ENCODE measurements at regions not wholly inside any gene's neighbourhood (a gene's known extent, or its start where the extent isn't known, plus 50 kb on each side); places are given as distances from the start of the nearest gene placed in this dataset.

DNA sequence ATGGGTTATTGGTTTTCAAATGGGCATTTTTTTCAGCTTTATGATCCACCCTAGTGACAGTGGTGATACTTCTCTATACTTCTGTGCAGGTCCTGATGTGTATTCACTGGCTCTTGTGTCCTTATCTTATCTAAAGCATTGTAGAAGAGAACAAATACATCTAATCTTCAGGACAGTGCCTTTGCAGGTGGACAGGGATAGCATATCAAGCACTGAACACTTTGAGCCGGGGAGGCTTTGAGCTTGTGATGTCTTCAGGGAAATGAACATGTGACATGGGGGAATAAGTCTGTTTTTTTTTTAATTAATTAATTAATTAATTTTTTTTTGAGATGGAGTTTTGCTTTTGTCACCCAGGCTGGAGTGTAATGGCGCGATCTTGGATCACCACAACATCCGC lies 115.5 kb upstream of the KLF4 start:
- no peak overlapping the region for H3K4me3 ChIP-seq (ENCODE audit: low read depth, low read length)
- no peaks in the 10 kb centered on the region for H3K27me3 ChIP-seq (ENCODE audit: control insufficient read depth, insufficient read depth, low read length)
- DNase-seq (ENCODE audit: low read depth) (no peak), FAIRE-seq (no peak)
- H3K36me3 ChIP-seq (ENCODE audit: control insufficient read depth, insufficient read depth, low read length): no peaks in the 10 kb centered on the region
- TF ChIP-seq, protein P1, sequence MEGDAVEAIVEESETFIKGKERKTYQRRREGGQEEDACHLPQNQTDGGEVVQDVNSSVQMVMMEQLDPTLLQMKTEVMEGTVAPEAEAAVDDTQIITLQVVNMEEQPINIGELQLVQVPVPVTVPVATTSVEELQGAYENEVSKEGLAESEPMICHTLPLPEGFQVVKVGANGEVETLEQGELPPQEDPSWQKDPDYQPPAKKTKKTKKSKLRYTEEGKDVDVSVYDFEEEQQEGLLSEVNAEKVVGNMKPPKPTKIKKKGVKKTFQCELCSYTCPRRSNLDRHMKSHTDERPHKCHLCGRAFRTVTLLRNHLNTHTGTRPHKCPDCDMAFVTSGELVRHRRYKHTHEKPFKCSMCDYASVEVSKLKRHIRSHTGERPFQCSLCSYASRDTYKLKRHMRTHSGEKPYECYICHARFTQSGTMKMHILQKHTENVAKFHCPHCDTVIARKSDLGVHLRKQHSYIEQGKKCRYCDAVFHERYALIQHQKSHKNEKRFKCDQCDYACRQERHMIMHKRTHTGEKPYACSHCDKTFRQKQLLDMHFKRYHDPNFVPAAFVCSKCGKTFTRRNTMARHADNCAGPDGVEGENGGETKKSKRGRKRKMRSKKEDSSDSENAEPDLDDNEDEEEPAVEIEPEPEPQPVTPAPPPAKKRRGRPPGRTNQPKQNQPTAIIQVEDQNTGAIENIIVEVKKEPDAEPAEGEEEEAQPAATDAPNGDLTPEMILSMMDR (IDR thresholded peaks at IDR 0.05; ENCODE audit: insufficient read depth, low read length, severe bottlenecking): no peak

DNA sequence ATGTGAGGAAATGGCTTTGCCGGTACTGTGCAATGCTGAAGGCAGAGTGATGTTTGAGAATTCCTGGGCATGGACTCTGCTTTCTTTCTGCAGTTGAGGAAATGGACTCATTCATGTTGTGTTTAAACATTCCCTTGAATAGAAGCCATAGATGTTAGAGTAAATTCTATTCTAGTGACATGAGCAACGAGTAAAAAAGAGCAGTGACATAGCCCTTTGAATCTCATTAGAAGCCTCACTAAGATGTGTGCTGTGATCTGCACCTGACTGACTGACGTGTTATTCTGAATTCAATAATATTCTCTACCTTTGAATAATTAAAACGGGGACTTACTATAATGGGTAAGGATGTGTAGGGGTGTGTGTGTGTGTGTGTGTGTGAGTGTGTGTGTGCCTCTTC lies 113.7 kb upstream of the KLF4 start:
- H3K27me3 ChIP-seq (ENCODE audit: control insufficient read depth, insufficient read depth, low read length): no peaks in the 10 kb centered on the region
- DNase-seq (ENCODE audit: low read depth) (no peak), FAIRE-seq (no peak)
- H3K36me3 ChIP-seq (ENCODE audit: control insufficient read depth, insufficient read depth, low read length): no peaks in the 10 kb centered on the region
- TF ChIP-seq, protein P1 (IDR thresholded peaks at IDR 0.05; ENCODE audit: insufficient read depth, low read length, severe bottlenecking): no peak
- no peak overlapping the region for H3K4me3 ChIP-seq (ENCODE audit: low read depth, low read length)

DNA sequence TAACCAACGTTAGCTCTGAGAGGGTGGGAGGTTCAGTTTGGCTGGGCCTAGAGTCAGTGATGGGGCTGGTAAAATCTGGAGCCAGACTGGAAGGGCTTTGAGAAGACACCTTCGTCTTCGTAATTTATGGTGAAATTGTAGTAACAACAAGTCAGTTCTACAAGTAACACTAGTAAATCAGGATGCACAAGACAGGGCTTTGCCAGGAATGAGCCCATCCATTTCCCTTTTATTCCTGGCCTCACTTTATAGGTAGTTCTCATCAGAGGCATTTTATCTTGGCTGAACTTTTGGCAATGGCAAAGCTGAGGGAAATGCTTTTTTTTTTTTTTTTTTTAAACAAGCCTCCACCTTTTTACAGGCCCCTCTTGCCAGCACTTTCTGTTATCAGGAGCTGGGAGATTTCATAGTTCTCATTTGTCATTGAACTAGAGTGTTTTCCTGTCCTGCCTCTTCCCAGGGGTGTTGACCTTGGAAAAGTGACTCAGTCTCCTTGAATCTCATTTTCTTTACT lies 110.5 kb upstream of the KLF4 start:
- FAIRE-seq (no peak), DNase-seq (ENCODE audit: low read depth) (no peak)
- Histone ChIP-seq H3K36me3 (ENCODE audit: control insufficient read depth, insufficient read depth, low read length) (no peaks in the 10 kb centered on the region), H3K27me3 (ENCODE audit: control insufficient read depth, insufficient read depth, low read length) (no peaks in the 10 kb centered on the region), H3K4me3 (ENCODE audit: low read depth, low read length) (no peak overlapping the region)
- TF ChIP-seq, protein P1 (IDR thresholded peaks at IDR 0.05; ENCODE audit: insufficient read depth, low read length, severe bottlenecking): no peak

DNA sequence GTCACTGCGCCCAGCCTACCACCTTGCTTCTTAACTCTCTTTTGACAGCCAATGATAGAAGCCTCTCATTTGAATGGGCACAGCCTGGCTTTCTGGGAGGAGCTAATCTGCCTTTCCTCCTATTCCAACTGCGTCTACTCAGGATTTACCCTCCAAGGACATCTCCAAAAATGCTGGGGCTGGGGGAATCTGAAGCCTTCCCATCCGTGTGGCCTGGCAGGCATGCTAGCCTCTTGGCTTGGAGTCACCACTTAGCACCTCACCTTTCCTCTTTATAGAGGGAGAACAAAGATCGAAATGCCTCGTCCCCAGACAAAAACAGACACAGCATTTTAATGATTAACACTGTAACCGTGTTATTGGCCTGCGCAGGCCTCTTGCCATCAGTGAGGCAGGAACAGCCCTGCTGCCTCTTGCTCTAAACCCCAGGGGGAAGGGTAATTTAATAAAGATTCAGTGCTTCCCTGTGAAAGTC lies 108.2 kb upstream of the KLF4 start:
- no peak for FAIRE-seq
- Histone ChIP-seq H3K27me3 (ENCODE audit: control insufficient read depth, insufficient read depth, low read length) (no peaks in the 10 kb centered on the region), H3K4me3 (ENCODE audit: low read depth, low read length) (no peak overlapping the region), H3K36me3 (ENCODE audit: control insufficient read depth, insufficient read depth, low read length) (no peaks in the 10 kb centered on the region)
- TF ChIP-seq, protein P1 (IDR thresholded peaks at IDR 0.05; ENCODE audit: insufficient read depth, low read length, severe bottlenecking): no peak
- no peak for DNase-seq (ENCODE audit: low read depth)

DNA sequence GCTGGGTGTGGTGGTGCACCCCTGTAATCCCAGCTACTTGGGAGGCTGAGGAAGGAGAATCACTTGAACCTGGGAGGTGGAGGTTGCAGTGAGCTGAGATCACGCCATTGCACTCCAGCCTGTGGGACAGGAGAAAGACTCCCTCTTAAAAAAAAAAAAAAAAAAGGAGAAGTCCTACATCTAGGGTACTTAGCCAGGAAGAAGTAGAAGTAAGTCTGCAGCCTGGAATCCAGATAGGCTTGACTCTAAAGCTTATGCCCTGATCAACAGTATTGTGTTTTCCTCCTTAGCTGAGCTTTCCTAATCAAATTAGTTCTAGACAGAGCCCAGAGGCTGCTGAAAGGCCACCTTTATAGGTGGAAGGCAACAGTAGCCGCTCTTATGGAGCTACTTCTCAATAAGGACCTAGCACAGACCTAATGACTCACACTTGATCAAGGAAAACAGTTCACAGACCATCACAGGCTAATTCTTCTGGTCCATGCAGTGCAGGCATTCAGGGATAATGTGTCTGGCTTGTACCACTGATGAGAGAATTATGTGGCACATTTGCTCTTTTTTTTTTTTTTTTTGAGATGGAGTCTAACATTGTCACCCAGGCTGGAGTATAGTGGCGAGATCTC lies 105.5 kb upstream of the KLF4 start:
- TF ChIP-seq, protein P1 (IDR thresholded peaks at IDR 0.05; ENCODE audit: insufficient read depth, low read length, severe bottlenecking): no peak
- DNase-seq (ENCODE audit: low read depth): no peak
- H3K4me3 ChIP-seq (ENCODE audit: low read depth, low read length): no peak overlapping the region
- no peaks in the 10 kb centered on the region for H3K27me3 ChIP-seq (ENCODE audit: control insufficient read depth, insufficient read depth, low read length)
- no peak for FAIRE-seq
- H3K36me3 ChIP-seq (ENCODE audit: control insufficient read depth, insufficient read depth, low read length): no peaks in the 10 kb centered on the region

Data from bronchial epithelial cell (primary cell).